GM12891 (cell line): ENCODE measurements at regions not wholly inside any gene's neighbourhood (a gene's known extent, or its start where the extent isn't known, plus 50 kb on each side); places are given as distances from the start of the nearest gene placed in this dataset.

Experiments
- DNase-seq: peaks from one replicate; pipeline ENCODE4 v3.0.0; 2011; ENCODE audit warnings: low spot score; ENCODE audit not compliant: insufficient read length
- FAIRE-seq: peaks from 2 replicates; lab custom pipeline; 2011; peaks lifted over from hg19 to GRCh38; lab: Jason Lieb, UNC
- PAX5 ChIP-seq: IDR thresholded peaks from 2 replicates; pipeline ENCODE4 v1.6.1; 2011; ENCODE audit warnings: low read length, moderate library complexity, mild to moderate bottlenecking; ENCODE audit not compliant: insufficient read depth, severe bottlenecking
- POLR2A ChIP-seq: IDR thresholded peaks from 2 replicates; pipeline ENCODE4 v1.6.1; 2011; ENCODE audit warnings: low read depth, low read length, control low read depth
- POLR2AphosphoS5 ChIP-seq: IDR thresholded peaks from 2 replicates; pipeline ENCODE4 v1.6.1; 2011; ENCODE audit warnings: low read depth, low read length, control low read depth
- POU2F2 ChIP-seq: IDR thresholded peaks from 2 replicates; pipeline ENCODE4 v1.6.1; 2011; ENCODE audit warnings: low read depth, mild to moderate bottlenecking, control low read depth, low read length, moderate library complexity
- SPI1 ChIP-seq: IDR thresholded peaks from 2 replicates; pipeline ENCODE4 v1.6.1; 2011; ENCODE audit warnings: low read depth, low read length, control low read depth
- TAF1 ChIP-seq: IDR thresholded peaks from 2 replicates; pipeline ENCODE4 v1.6.1; 2011; ENCODE audit warnings: low read depth, low read length, control low read depth

GRCh38 chr4:181158971-181159370, 1084.2 kb upstream of the TENM3 start:
- no peak for FAIRE-seq
- TF ChIP-seq POLR2AphosphoS5 (no peak), POU2F2 (no peak), POLR2A (no peak), PAX5 (no peak), TAF1 (no peak), SPI1 (no peak)
- DNase-seq = no peak

GRCh38 chr4:181161669-181162068, 1081.5 kb upstream of the TENM3 start:
- TF ChIP-seq POU2F2 (no peak), POLR2AphosphoS5 (no peak), TAF1 (no peak), SPI1 (no peak), POLR2A (no peak), PAX5 (no peak)
- no peak for FAIRE-seq
- DNase-seq = no peak

- TF ChIP-seq SPI1 (no peak), POU2F2 (no peak), POLR2AphosphoS5 (no peak), TAF1 (no peak), PAX5 (no peak), POLR2A (no peak)
- no peak for DNase-seq
- no peak for FAIRE-seq
Measured at GRCh38 chr4:181162266-181162665, 1080.9 kb upstream of the TENM3 start.

GRCh38 chr4:181162676-181163075, 1080.5 kb upstream of the TENM3 start:
- no peak for FAIRE-seq
- TF ChIP-seq TAF1 = no peak
- no peak for DNase-seq

GRCh38 chr4:181166742-181167399, 1076.3 kb upstream of the TENM3 start:
- no peak for TF ChIP-seq POU2F2
- TF ChIP-seq POLR2A = no peak
- TF ChIP-seq TAF1 = no peak
- TF ChIP-seq PAX5 = no peak
- no peak for TF ChIP-seq POLR2AphosphoS5
- TF ChIP-seq SPI1 = no peak
- FAIRE-seq = no peak
- no peak for DNase-seq

- TF ChIP-seq SPI1 (no peak), POLR2A (no peak), POU2F2 (no peak), TAF1 (no peak), POLR2AphosphoS5 (no peak), PAX5 (no peak)
- FAIRE-seq (no peak), DNase-seq (no peak)
Measured at GRCh38 chr4:181168011-181168805, 1075.0 kb upstream of the TENM3 start.

GRCh38 chr4:181173046-181173445, 1070.2 kb upstream of the TENM3 start:
- TF ChIP-seq PAX5 = no peak
- no peak for TF ChIP-seq POLR2A
- no peak for TF ChIP-seq POU2F2
- no peak for TF ChIP-seq SPI1
- DNase-seq (no peak), FAIRE-seq (no peak)

GRCh38 chr4:181176306-181176705, 1066.9 kb upstream of the TENM3 start:
- TF ChIP-seq POLR2A (no peak), POLR2AphosphoS5 (no peak), SPI1 (no peak), PAX5 (no peak), TAF1 (no peak), POU2F2 (no peak)
- DNase-seq (no peak), FAIRE-seq (no peak)

- DNase-seq = no peak
- TF ChIP-seq SPI1 = no peak
- TF ChIP-seq PAX5 = no peak
- TF ChIP-seq TAF1 = no peak
- TF ChIP-seq POLR2A = no peak
- TF ChIP-seq POLR2AphosphoS5 = no peak
- no peak for TF ChIP-seq POU2F2
- no peak for FAIRE-seq
Measured at GRCh38 chr4:181181331-181181730, 1061.9 kb upstream of the TENM3 start.

GRCh38 chr4:181189751-181190150, 1053.5 kb upstream of the TENM3 start:
- FAIRE-seq (no peak), DNase-seq (no peak)
- TF ChIP-seq TAF1 (no peak), PAX5 (no peak), POU2F2 (no peak), POLR2A (no peak), SPI1 (no peak), POLR2AphosphoS5 (no peak)
